Activated naive CD4-positive, alpha-beta T cell treated with anti-CD3 and anti-CD28 coated beads, Interleukin-2, amount 50 U/mL, for 24 hours (primary cell): ENCODE measurements at regions not wholly inside any gene's neighbourhood (a gene's known extent, or its start where the extent isn't known, plus 50 kb on each side); places are given as distances from the start of the nearest gene placed in this dataset.
"Not testable (repeated sequence)": the region's sequence is repeated elsewhere in the genome, so short reads cannot be mapped to it uniquely, and the experiment has no call there.

ENCODE experiments used
- H3K27ac Mint-ChIP-seq: one replicate; pipeline ENCODE4 v1.8.0; 2021; ENCODE audit warnings: mild to moderate bottlenecking, mixed read lengths
- H3K27me3 Mint-ChIP-seq: one replicate; pipeline ENCODE4 v1.8.0; 2021; ENCODE audit warnings: mixed read lengths
- H3K36me3 Mint-ChIP-seq: one replicate; pipeline ENCODE4 v1.8.0; 2021; ENCODE audit warnings: mixed read lengths
- H3K4me1 Mint-ChIP-seq: one replicate; pipeline ENCODE4 v1.8.0; 2021; ENCODE audit warnings: mixed read lengths
- H3K4me3 Mint-ChIP-seq: one replicate; pipeline ENCODE4 v1.8.0; 2021; ENCODE audit warnings: mild to moderate bottlenecking, mixed read lengths
- H3K9me3 Mint-ChIP-seq: one replicate; pipeline ENCODE4 v1.8.0; 2021; ENCODE audit warnings: mixed read lengths

DNA sequence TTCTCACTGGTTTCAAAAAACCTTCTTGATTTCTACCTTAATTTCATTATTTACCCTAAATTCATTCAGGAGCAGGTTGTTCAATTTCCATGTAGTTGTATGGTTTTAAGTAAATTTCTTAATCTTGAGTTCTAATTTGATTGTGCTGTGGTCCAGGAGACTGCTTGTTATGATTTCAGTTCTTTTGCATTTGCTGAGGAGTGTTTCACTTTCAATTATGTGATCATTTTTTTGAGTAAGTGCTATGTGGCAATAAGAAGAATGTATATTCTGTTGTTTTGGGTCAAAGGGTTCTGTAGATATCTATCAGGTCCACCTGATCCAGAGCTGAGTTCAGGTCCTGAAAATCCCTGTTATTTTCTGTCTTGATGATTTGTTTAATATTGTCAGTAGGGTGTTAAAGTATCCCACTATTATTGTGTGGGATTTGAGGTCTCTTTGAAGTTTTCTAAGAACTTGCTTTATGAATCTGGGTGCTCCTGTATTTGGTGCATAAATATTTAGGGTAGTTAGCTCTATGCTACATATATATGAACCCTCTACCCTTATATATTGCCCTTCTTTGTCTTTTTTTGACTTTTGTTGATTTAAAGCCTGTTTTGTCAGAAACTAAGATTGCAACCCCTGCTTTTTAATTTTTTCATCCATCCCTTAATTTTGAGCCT, 158.4 kb upstream of the TPRG1 start:
- H3K4me3 Mint-ChIP-seq: no peak overlapping the region
- H3K9me3 Mint-ChIP-seq: peaks cover 10% of the 10 kb centered on the region
- H3K36me3 Mint-ChIP-seq: peaks cover 5% of the 10 kb centered on the region
- H3K27me3 Mint-ChIP-seq: no peaks in the 10 kb centered on the region
- H3K27ac Mint-ChIP-seq: no peak overlapping the region
- peaks cover 19% of the 10 kb centered on the region for H3K4me1 Mint-ChIP-seq

DNA sequence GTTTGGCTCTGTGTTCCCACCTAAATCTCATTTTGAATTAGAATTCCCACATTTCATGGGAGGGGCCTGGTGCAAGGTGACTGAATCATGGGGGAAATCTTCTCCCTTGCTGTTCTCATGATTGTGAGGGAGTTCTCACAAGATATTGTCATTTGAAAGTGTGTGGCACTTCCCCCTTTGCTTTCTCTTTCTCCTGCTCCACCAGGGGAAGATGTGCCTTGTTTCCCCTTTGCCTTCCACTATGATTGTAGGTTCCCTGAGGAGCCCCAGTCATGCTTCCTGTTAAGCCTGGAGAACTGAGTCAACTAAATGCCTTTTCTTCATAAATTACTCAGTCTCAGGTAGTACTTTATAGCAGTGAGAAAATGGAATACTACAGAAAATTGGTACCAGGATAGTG, 157.2 kb upstream of the TPRG1 start:
- no peak overlapping the region for H3K4me3 Mint-ChIP-seq
- H3K27me3 Mint-ChIP-seq: no peaks in the 10 kb centered on the region
- H3K27ac Mint-ChIP-seq: no peak overlapping the region
- peaks cover 10% of the 10 kb centered on the region for H3K9me3 Mint-ChIP-seq
- H3K36me3 Mint-ChIP-seq: peaks cover 5% of the 10 kb centered on the region
- H3K4me1 Mint-ChIP-seq: peaks cover 19% of the 10 kb centered on the region

DNA sequence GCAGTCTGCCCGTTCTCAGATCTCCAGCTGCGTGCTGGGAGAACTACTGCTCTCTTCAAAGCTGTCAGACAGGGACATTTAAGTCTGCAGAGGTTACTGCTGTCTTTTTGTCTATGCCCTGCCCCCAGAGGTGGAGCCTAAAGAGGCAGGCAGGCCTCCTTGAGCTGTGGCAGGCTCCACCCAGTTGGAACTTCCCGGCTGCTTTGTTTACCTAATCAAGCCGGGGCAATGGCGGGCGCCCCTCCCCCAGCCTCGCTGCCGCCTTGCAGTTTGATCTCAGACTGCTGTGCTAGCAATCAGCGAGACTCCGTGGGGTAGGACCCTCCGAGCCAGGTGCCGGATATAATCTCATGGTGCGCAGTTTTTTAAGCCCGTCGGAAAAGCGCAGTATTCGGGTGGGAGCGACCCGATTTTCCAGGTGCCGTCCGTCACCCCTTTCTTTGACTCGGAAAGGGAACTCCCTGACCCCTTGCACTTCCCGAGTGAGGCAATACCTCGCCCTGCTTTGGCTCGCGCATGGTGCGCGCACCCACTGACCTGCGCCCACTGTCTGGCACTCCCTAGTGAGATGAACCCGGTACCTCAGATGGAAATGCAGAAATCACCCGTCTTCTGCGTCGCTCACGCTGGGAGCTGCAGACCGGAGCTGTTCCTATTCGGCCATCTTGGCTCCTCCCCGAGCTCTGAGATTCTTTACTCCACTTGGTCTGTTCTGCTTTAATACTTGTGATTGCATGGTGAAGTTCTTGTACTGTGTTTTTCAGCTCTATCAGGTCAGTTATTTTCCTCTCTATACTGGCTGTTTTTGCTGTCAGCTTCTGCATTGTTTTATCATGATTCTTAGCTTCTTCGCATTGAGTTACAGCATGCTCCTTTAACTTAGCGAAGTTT, 148.9 kb upstream of the TPRG1 start:
- not testable (repeated sequence) for H3K4me3 Mint-ChIP-seq, H3K27ac Mint-ChIP-seq, H3K9me3 Mint-ChIP-seq, H3K4me1 Mint-ChIP-seq, H3K27me3 Mint-ChIP-seq, H3K36me3 Mint-ChIP-seq

DNA sequence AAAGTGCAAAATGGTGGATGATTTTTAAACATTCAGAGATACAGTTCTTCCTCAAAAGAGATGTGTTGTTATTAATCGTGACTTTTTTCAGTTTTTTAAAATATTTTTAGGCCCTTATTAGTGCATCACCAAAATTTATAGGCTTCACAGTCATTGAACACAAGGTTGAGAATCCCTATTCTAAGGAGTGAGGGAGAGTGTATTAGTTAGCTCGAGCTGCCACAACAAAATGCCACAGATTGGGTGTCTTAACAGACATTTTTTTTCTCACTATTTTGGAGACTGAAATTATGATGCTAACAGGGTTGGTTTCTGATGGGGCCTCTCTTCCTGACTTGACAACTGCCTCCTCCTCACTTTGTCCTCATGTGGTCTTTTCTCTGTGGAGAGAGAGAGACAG, 145.9 kb upstream of the TPRG1 start:
- Mint-ChIP-seq H3K4me3 (no peak overlapping the region), H3K9me3 (no peaks in the 10 kb centered on the region), H3K36me3 (no peaks in the 10 kb centered on the region), H3K4me1 (no peaks in the 10 kb centered on the region), H3K27ac (no peak overlapping the region), H3K27me3 (peaks cover 6% of the 10 kb centered on the region)

DNA sequence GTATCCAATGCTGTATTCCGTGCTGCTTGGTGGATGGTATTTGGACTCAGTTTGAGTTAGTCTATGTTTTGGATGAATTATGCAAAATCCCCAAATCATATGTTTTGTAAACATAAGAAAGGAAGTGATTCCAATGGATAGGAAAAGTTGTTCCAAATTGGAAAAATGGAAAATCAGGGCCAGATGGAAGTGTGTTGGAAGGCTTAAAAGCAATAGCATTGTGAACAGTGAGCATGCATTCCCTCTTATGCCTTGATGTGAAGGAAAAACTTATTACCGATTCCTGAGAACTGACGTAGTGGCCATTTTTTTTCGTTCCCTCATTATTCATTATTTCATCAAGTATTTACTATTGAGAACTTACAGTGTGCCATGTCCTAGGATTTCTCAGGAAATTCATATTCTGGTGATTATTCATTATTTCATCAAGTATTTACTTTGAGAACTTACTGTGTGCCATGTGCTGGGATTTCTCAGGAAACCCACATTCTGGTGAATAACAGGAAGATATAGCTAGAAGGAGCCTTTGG, 144.1 kb upstream of the TPRG1 start:
- Mint-ChIP-seq H3K4me3 (no peak overlapping the region), H3K9me3 (no peaks in the 10 kb centered on the region), H3K36me3 (no peaks in the 10 kb centered on the region), H3K27ac (no peak overlapping the region), H3K27me3 (peaks cover 6% of the 10 kb centered on the region), H3K4me1 (no peaks in the 10 kb centered on the region)

GRCh38 chr3:189038773-189039745, 132.7 kb upstream of the TPRG1 start:
- no peak overlapping the region for H3K4me3 Mint-ChIP-seq
- H3K4me1 Mint-ChIP-seq: peaks cover 17% of the 10 kb centered on the region
- H3K9me3 Mint-ChIP-seq: no peaks in the 10 kb centered on the region
- no peaks in the 10 kb centered on the region for H3K36me3 Mint-ChIP-seq
- peak overlapping the region; percentile 30 for H3K27ac Mint-ChIP-seq
- no peaks in the 10 kb centered on the region for H3K27me3 Mint-ChIP-seq

- Mint-ChIP-seq H3K27me3 (no peaks in the 10 kb centered on the region), H3K36me3 (no peaks in the 10 kb centered on the region), H3K27ac (no peak overlapping the region), H3K9me3 (no peaks in the 10 kb centered on the region), H3K4me1 (peaks cover 17% of the 10 kb centered on the region), H3K4me3 (no peak overlapping the region)
Observed at GRCh38 chr3:189040656-189041335, 131.0 kb upstream of the TPRG1 start.

- Mint-ChIP-seq H3K27me3 (no peaks in the 10 kb centered on the region), H3K36me3 (no peaks in the 10 kb centered on the region), H3K9me3 (no peaks in the 10 kb centered on the region), H3K4me1 (peaks cover 17% of the 10 kb centered on the region), H3K4me3 (no peak overlapping the region), H3K27ac (no peak overlapping the region)
Observed at GRCh38 chr3:189041482-189042090, 130.2 kb upstream of the TPRG1 start.

GRCh38 chr3:189042832-189043231, 128.9 kb upstream of the TPRG1 start:
- no peaks in the 10 kb centered on the region for H3K27me3 Mint-ChIP-seq
- H3K4me3 Mint-ChIP-seq: no peak overlapping the region
- no peaks in the 10 kb centered on the region for H3K36me3 Mint-ChIP-seq
- H3K9me3 Mint-ChIP-seq: no peaks in the 10 kb centered on the region
- H3K27ac Mint-ChIP-seq: no peak overlapping the region
- H3K4me1 Mint-ChIP-seq: peaks cover 17% of the 10 kb centered on the region

- Mint-ChIP-seq H3K9me3 (no peaks in the 10 kb centered on the region), H3K4me1 (peaks cover 8% of the 10 kb centered on the region), H3K27ac (no peak overlapping the region), H3K36me3 (no peaks in the 10 kb centered on the region), H3K4me3 (no peak overlapping the region), H3K27me3 (no peaks in the 10 kb centered on the region)
Observed at GRCh38 chr3:189049458-189050236, 122.1 kb upstream of the TPRG1 start.

DNA sequence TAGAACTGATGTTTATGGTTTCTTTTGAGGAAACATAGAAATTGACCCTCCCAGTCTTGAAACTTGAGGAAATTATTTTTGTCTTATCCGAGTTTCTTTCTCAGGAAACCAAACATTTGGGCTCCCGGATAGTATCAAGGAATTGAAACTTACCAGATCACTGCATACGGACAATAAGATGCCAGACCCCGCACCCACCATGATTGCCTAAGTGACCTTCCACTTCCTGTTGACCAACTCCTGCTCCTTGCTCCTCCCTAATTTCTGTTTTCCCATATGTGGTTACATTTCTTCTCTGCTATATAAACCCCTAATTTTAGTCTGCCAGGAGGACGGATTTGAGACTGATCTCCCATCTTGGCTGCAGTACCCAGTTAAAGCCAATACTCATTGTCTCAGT, 118.4 kb upstream of the TPRG1 start:
- H3K4me1 Mint-ChIP-seq: peaks cover 8% of the 10 kb centered on the region
- H3K36me3 Mint-ChIP-seq: no peaks in the 10 kb centered on the region
- H3K9me3 Mint-ChIP-seq: no peaks in the 10 kb centered on the region
- no peak overlapping the region for H3K4me3 Mint-ChIP-seq
- no peak overlapping the region for H3K27ac Mint-ChIP-seq
- H3K27me3 Mint-ChIP-seq: peaks cover 1% of the 10 kb centered on the region

GRCh38 chr3:189056646-189057335, 115.0 kb upstream of the TPRG1 start:
- Mint-ChIP-seq H3K36me3 (peaks cover 1% of the 10 kb centered on the region), H3K9me3 (peaks cover 12% of the 10 kb centered on the region), H3K4me1 (no peaks in the 10 kb centered on the region), H3K4me3 (no peak overlapping the region), H3K27ac (no peak overlapping the region), H3K27me3 (peaks cover 4% of the 10 kb centered on the region)

GRCh38 chr3:189057369-189057768, 114.4 kb upstream of the TPRG1 start:
- H3K27ac Mint-ChIP-seq: no peak overlapping the region
- no peak overlapping the region for H3K4me3 Mint-ChIP-seq
- no peaks in the 10 kb centered on the region for H3K4me1 Mint-ChIP-seq
- H3K36me3 Mint-ChIP-seq: peaks cover 1% of the 10 kb centered on the region
- peaks cover 18% of the 10 kb centered on the region for H3K9me3 Mint-ChIP-seq
- H3K27me3 Mint-ChIP-seq: peaks cover 6% of the 10 kb centered on the region
